T-helper 1 cell (primary cell): ENCODE measurements at regions not wholly inside any gene's neighbourhood (a gene's known extent, or its start where the extent isn't known, plus 50 kb on each side); places are given as distances from the start of the nearest gene placed in this dataset.
A peak's percentile ranks its signal among the peaks of the same experiment; 100 is the strongest.
"Not testable (repeated sequence)": the region's sequence is repeated elsewhere in the genome, so short reads cannot be mapped to it uniquely, and the experiment has no call there.

ENCODE experiments used
- DNase-seq, 5 donors: peaks; one replicate each; pipeline ENCODE4 v3.0.0-alpha.2; 2012 to 2020

- DNase-seq: no peak
These were observed 260.9 kb downstream of the TFAP2C start for GRCh38 chr20:56890011-56890410.

GRCh38 chr20:56893226-56893917 is 264.3 kb downstream of the TFAP2C start:
- DNase-seq: peak in 1 of 5 donors; percentile 62

GRCh38 chr20:56896447-56896846 is 267.3 kb downstream of the TFAP2C start:
- DNase-seq: no peak

- DNase-seq: no peak
These were observed 268.3 kb downstream of the TFAP2C start for GRCh38 chr20:56897318-56897957.

GRCh38 chr20:56897958-56898349 is 268.8 kb downstream of the TFAP2C start:
- DNase-seq: no peak

- no peak for DNase-seq
These were observed 270.4 kb downstream of the TFAP2C start for GRCh38 chr20:56899506-56899905.

GRCh38 chr20:56900252-56900651 is 271.1 kb downstream of the TFAP2C start:
- no peak for DNase-seq

- no peak for DNase-seq
These were observed 274.3 kb downstream of the TFAP2C start for GRCh38 chr20:56903421-56903820.

- DNase-seq: no peak
These were observed 274.8 kb downstream of the TFAP2C start for GRCh38 chr20:56903858-56904257.

GRCh38 chr20:56909918-56910714 is 281.0 kb downstream of the TFAP2C start:
- DNase-seq: no peak

- DNase-seq: no peak
These were observed 282.8 kb downstream of the TFAP2C start for GRCh38 chr20:56911946-56912345.

GRCh38 chr20:56914532-56914931 is 285.4 kb downstream of the TFAP2C start:
- no peak for DNase-seq

- no peak for DNase-seq
These were observed 287.2 kb downstream of the TFAP2C start for GRCh38 chr20:56916345-56916622.

- DNase-seq: not testable (repeated sequence)
These were observed 290.9 kb downstream of the TFAP2C start for GRCh38 chr20:56920041-56920440.

GRCh38 chr20:56922497-56922896 is 293.4 kb downstream of the TFAP2C start:
- no peak for DNase-seq

GRCh38 chr20:56924292-56925081 is 295.4 kb downstream of the TFAP2C start:
- DNase-seq: no peak

GRCh38 chr20:56925082-56925830 is 296.1 kb downstream of the TFAP2C start:
- no peak for DNase-seq

- DNase-seq: no peak
These were observed 296.7 kb downstream of the TFAP2C start for GRCh38 chr20:56925831-56926170.

GRCh38 chr20:56926501-56926900 is 297.4 kb downstream of the TFAP2C start:
- DNase-seq: no peak

GRCh38 chr20:56927127-56927526 is 298.0 kb downstream of the TFAP2C start:
- no peak for DNase-seq

- no peak for DNase-seq
These were observed 298.9 kb downstream of the TFAP2C start for GRCh38 chr20:56928007-56928406.

GRCh38 chr20:56929606-56930005 is 300.5 kb downstream of the TFAP2C start:
- DNase-seq: no peak

- no peak for DNase-seq
These were observed 301.8 kb downstream of the TFAP2C start for GRCh38 chr20:56930876-56931275.
